SK-N-SH (cell line): ENCODE measurements at regions not wholly inside any gene's neighbourhood (a gene's known extent, or its start where the extent isn't known, plus 50 kb on each side); places are given as distances from the start of the nearest gene placed in this dataset.

ENCODE experiments used
- MAX ChIP-seq: IDR thresholded peaks from 2 replicates; pipeline ENCODE4 v1.4.0; 2012; ENCODE audit warnings: low read depth
- SMC3 ChIP-seq: IDR thresholded peaks from 2 replicates; pipeline ENCODE4 v1.6.1; 2012; ENCODE audit warnings: low read depth, low read length, improper control_type of control experiment
- USF2 ChIP-seq: fragments of 150-350 bp; IDR thresholded peaks from 2 replicates; pipeline ENCODE4 v1.6.1; 2017; ENCODE audit warnings: antibody characterized with exemption, low read length, low read depth, borderline replicate concordance
- TF ChIP-seq, protein P1 (sequence below): fragments of 200-600 bp; sonication (generic); IDR thresholded peaks from 2 replicates; pipeline ENCODE4 v1.6.1; 2017; ENCODE audit warnings: antibody characterized with exemption, mild to moderate bottlenecking, moderate library complexity

- TF ChIP-seq MAX (no peak), SMC3 (no peak), USF2 (no peak)
- TF ChIP-seq, protein P1, sequence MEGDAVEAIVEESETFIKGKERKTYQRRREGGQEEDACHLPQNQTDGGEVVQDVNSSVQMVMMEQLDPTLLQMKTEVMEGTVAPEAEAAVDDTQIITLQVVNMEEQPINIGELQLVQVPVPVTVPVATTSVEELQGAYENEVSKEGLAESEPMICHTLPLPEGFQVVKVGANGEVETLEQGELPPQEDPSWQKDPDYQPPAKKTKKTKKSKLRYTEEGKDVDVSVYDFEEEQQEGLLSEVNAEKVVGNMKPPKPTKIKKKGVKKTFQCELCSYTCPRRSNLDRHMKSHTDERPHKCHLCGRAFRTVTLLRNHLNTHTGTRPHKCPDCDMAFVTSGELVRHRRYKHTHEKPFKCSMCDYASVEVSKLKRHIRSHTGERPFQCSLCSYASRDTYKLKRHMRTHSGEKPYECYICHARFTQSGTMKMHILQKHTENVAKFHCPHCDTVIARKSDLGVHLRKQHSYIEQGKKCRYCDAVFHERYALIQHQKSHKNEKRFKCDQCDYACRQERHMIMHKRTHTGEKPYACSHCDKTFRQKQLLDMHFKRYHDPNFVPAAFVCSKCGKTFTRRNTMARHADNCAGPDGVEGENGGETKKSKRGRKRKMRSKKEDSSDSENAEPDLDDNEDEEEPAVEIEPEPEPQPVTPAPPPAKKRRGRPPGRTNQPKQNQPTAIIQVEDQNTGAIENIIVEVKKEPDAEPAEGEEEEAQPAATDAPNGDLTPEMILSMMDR, result no peak
Measured at GRCh38 chr12:94055528-94055927, 92.8 kb upstream of the PLXNC1 start.
